Ascending aorta (tissue), 2 donors: ENCODE measurements at regions not wholly inside any gene's neighbourhood (a gene's known extent, or its start where the extent isn't known, plus 50 kb on each side); places are given as distances from the start of the nearest gene placed in this dataset.

Source experiments
- DNase-seq, 2 donors: peaks; one replicate each; pipeline ENCODE4 v3.0.0-alpha.2; 2019; ENCODE audit warnings: low spot score in 2 of 2
- H3K27ac ChIP-seq, 2 donors: fragments of 200-600 bp; sonication (generic); one replicate each; pipeline ENCODE4 v1.5.1; 2016 to 2017; ENCODE audit warnings: mild to moderate bottlenecking in 1 of 2
- H3K27me3 ChIP-seq: fragments of 200-600 bp; sonication (generic); one replicate; pipeline ENCODE4 v1.5.1; 2017
- H3K36me3 ChIP-seq, 2 donors: fragments of 200-600 bp; sonication (generic); one replicate each; pipeline ENCODE4 v1.5.1; 2016
- H3K4me1 ChIP-seq, 2 donors: fragments of 200-600 bp; sonication (generic); one replicate each; pipeline ENCODE4 v1.5.1; 2016 to 2017; ENCODE audit warnings: mild to moderate bottlenecking in 1 of 2
- H3K4me3 ChIP-seq, 2 donors: fragments of 200-600 bp; sonication (generic); one replicate each; pipeline ENCODE4 v1.5.1; 2016 to 2017; ENCODE audit warnings: mild to moderate bottlenecking in 1 of 2
- H3K9me3 ChIP-seq, 2 donors: fragments of 200-600 bp; sonication (generic); one replicate each; pipeline ENCODE4 v1.5.1; 2016
- CTCF ChIP-seq, 3 experiments: fragments of 200-600 bp in 2 of 3; fragments of 450-650 bp in 1 of 3; sonication (generic) in 2 of 3; IDR thresholded peaks; one replicate each; pipeline ENCODE4 v1.5.1; 2016 to 2019; ENCODE audit warnings: antibody characterized with exemption in 3 of 3, mild to moderate bottlenecking in 1 of 3, moderate library complexity in 1 of 3
- intact Hi-C: fragments of 100-400 bp; cut with DNase I; formaldehyde crosslinking; loops from one replicate; pipeline ENCODE4 v1.15.1; 2023

GRCh38 chr12:38977132-38977531 lies 71.7 kb upstream of the CPNE8 start:
- intact Hi-C loops: no loop called here
- DNase-seq: no peak

GRCh38 chr12:38969706-38970105 lies 64.3 kb upstream of the CPNE8 start:
- Histone ChIP-seq H3K4me3 (no peak overlapping the region), H3K9me3 (no peaks in the 10 kb centered on the region), H3K36me3 (no peaks in the 10 kb centered on the region), H3K27ac (no peak overlapping the region), H3K27me3 (no peaks in the 10 kb centered on the region), H3K4me1 (no peaks in the 10 kb centered on the region)
- intact Hi-C loops: no loop called here
- DNase-seq: no peak
- TF ChIP-seq CTCF (IDR thresholded peaks at IDR 0.05): no peak

More at GRCh38 chr12:38977132-38977531, 71.7 kb upstream of the CPNE8 start:
- Histone ChIP-seq H3K4me1 (no peaks in the 10 kb centered on the region), H3K36me3 (no peaks in the 10 kb centered on the region), H3K27me3 (no peaks in the 10 kb centered on the region), H3K27ac (no peak overlapping the region), H3K9me3 (no peaks in the 10 kb centered on the region), H3K4me3 (no peak overlapping the region)
- no peak for TF ChIP-seq CTCF (IDR thresholded peaks at IDR 0.05)

GRCh38 chr12:38961683-38962082 lies 56.3 kb upstream of the CPNE8 start:
- intact Hi-C loops: no loop called here
- H3K4me1 ChIP-seq: no peaks in the 10 kb centered on the region

GRCh38 chr12:38961012-38961411 lies 55.6 kb upstream of the CPNE8 start:
- no peak for TF ChIP-seq CTCF (IDR thresholded peaks at IDR 0.05)
- intact Hi-C loops: no loop called here
- Histone ChIP-seq H3K27ac (no peak overlapping the region), H3K4me1 (no peaks in the 10 kb centered on the region), H3K4me3 (no peak overlapping the region), H3K36me3 (no peaks in the 10 kb centered on the region), H3K27me3 (no peaks in the 10 kb centered on the region), H3K9me3 (no peaks in the 10 kb centered on the region)
- DNase-seq: no peak

More at GRCh38 chr12:38961683-38962082, 56.3 kb upstream of the CPNE8 start:
- H3K36me3 ChIP-seq: no peaks in the 10 kb centered on the region
- no peak for DNase-seq
- H3K27me3 ChIP-seq: no peaks in the 10 kb centered on the region
- no peak overlapping the region for H3K27ac ChIP-seq
- no peak overlapping the region for H3K4me3 ChIP-seq
- no peak for TF ChIP-seq CTCF (IDR thresholded peaks at IDR 0.05)
- H3K9me3 ChIP-seq: no peaks in the 10 kb centered on the region

- no peaks in the 10 kb centered on the region for H3K27me3 ChIP-seq
- H3K36me3 ChIP-seq: no peaks in the 10 kb centered on the region
- no peak overlapping the region for H3K4me3 ChIP-seq
- no peaks in the 10 kb centered on the region for H3K9me3 ChIP-seq
- no peak for DNase-seq
- H3K4me1 ChIP-seq: no peaks in the 10 kb centered on the region
- TF ChIP-seq CTCF (IDR thresholded peaks at IDR 0.05): no peak
- no peak overlapping the region for H3K27ac ChIP-seq
- intact Hi-C loops: no loop called here
Observed at GRCh38 chr12:38956337-38956736, 50.9 kb upstream of the CPNE8 start.
